GM23338 (cell line): ENCODE measurements at regions not wholly inside any gene's neighbourhood (a gene's known extent, or its start where the extent isn't known, plus 50 kb on each side); places are given as distances from the start of the nearest gene placed in this dataset.

Experiments
- ATAC-seq: fragments of 200-7000 bp; cut with Tn5 transposase; 3 replicates; pipeline ENCODE4 v1.9.1; 2020
- DNase-seq: peaks from one replicate; pipeline ENCODE4 v3.0.0-alpha.2; 2015; ENCODE audit warnings: low spot score
- H2AFZ ChIP-seq: fragments of 200-600 bp; sonication (generic); 2 replicates; pipeline ENCODE4 v1.8.0; 2016; ENCODE audit warnings: antibody characterized with exemption, mild to moderate bottlenecking, moderate library complexity
- H3F3A ChIP-seq: fragments of 200-600 bp; sonication (generic); replicated peaks from 2 replicates; pipeline ENCODE4 v1.8.0; 2017; ENCODE audit warnings: antibody characterized with exemption, mixed run types, low read depth
- H3K27ac ChIP-seq: fragments of 200-600 bp; sonication (generic); 2 replicates; pipeline ENCODE4 v1.6.1; 2016; ENCODE audit warnings: low read depth
- H3K27me3 ChIP-seq: fragments of 200-600 bp; sonication (generic); 2 replicates; pipeline ENCODE4 v1.8.0; 2016; ENCODE audit warnings: mild to moderate bottlenecking, mixed run types, moderate library complexity; ENCODE audit not compliant: insufficient read depth
- H3K36me3 ChIP-seq: fragments of 200-600 bp; sonication (generic); 2 replicates; pipeline ENCODE4 v1.8.0; 2016; ENCODE audit warnings: mild to moderate bottlenecking; ENCODE audit not compliant: insufficient read depth
- H3K4me1 ChIP-seq: fragments of 200-600 bp; sonication (generic); 2 replicates; pipeline ENCODE4 v1.8.0; 2016; ENCODE audit warnings: mild to moderate bottlenecking, moderate library complexity; ENCODE audit not compliant: insufficient read depth
- H3K4me2 ChIP-seq: fragments of 200-600 bp; sonication (generic); 2 replicates; pipeline ENCODE4 v1.7.1; 2017; ENCODE audit warnings: mixed run types
- H3K4me3 ChIP-seq: fragments of 200-600 bp; sonication (generic); 2 replicates; pipeline ENCODE4 v1.6.1; 2016; ENCODE audit warnings: mixed run types
- H3K79me2 ChIP-seq: fragments of 200-600 bp; sonication (generic); replicated peaks from 2 replicates; pipeline ENCODE4 v1.8.0; 2017; ENCODE audit warnings: mild to moderate bottlenecking; ENCODE audit not compliant: insufficient read depth
- H3K9me2 ChIP-seq: fragments of 200-600 bp; sonication (generic); 2 replicates; pipeline ENCODE4 v1.8.0; 2017; ENCODE audit not compliant: insufficient read depth
- H4K20me1 ChIP-seq: fragments of 200-600 bp; sonication (generic); replicated peaks from 2 replicates; pipeline ENCODE4 v1.8.0; 2017; ENCODE audit warnings: mild to moderate bottlenecking; ENCODE audit not compliant: insufficient read depth
- H3K27ac Mint-ChIP-seq: 2 replicates; pipeline ENCODE4 v1.8.0; 2020; ENCODE audit warnings: inconsistent platforms, mild to moderate bottlenecking, moderate library complexity, mixed read lengths
- H3K27me3 Mint-ChIP-seq: 3 replicates; pipeline ENCODE4 v1.8.0; 2022; ENCODE audit warnings: low read depth, mild to moderate bottlenecking, moderate library complexity, mixed read lengths, inconsistent platforms; ENCODE audit not compliant: insufficient read depth, poor library complexity
- H3K36me3 Mint-ChIP-seq: 3 replicates; pipeline ENCODE4 v1.8.0; 2021; ENCODE audit warnings: low read depth, mild to moderate bottlenecking, inconsistent platforms, moderate library complexity, mixed read lengths
- H3K4me1 Mint-ChIP-seq: 3 replicates; pipeline ENCODE4 v1.8.0; 2020; ENCODE audit warnings: mild to moderate bottlenecking, inconsistent platforms, mixed read lengths
- H3K4me3 Mint-ChIP-seq: 3 replicates; pipeline ENCODE4 v1.8.0; 2021; ENCODE audit warnings: moderate library complexity, mild to moderate bottlenecking, inconsistent platforms, mixed read lengths
- H3K9me3 Mint-ChIP-seq: 3 replicates; pipeline ENCODE4 v1.8.0; 2020; ENCODE audit warnings: moderate library complexity, mild to moderate bottlenecking, inconsistent platforms, mixed read lengths
- EZH2 ChIP-seq: fragments of 200-600 bp; sonication (generic); IDR thresholded peaks from one replicate; pipeline ENCODE4 v1.8.0; 2017; ENCODE audit warnings: antibody characterized with exemption, mild to moderate bottlenecking, low read depth; ENCODE audit not compliant: unreplicated experiment
- JUNB ChIP-seq: IDR thresholded peaks from one replicate; pipeline ENCODE4 v1.6.1; 2016; ENCODE audit warnings: antibody characterized with exemption; ENCODE audit not compliant: unreplicated experiment
- NANOG ChIP-seq: IDR thresholded peaks from 2 replicates; pipeline ENCODE4 v1.6.1; 2016; ENCODE audit warnings: antibody characterized with exemption, borderline replicate concordance
- POLR2AphosphoS5 ChIP-seq: IDR thresholded peaks from 2 replicates; pipeline ENCODE4 v1.6.1; 2016; ENCODE audit warnings: antibody characterized with exemption, low read depth
- STAT1 ChIP-seq: IDR thresholded peaks from one replicate; pipeline ENCODE4 v1.6.1; 2016; ENCODE audit warnings: antibody characterized with exemption; ENCODE audit not compliant: unreplicated experiment
- ZNF114 ChIP-seq: fragments of 250-450 bp; sonication (Bioruptor Pico); IDR thresholded peaks from 2 replicates; pipeline ENCODE4 v1.5.0; 2020; ENCODE audit warnings: mild to moderate bottlenecking, moderate library complexity
- ZNF331 ChIP-seq: fragments of 250-450 bp; sonication (Bioruptor Pico); IDR thresholded peaks from 2 replicates; pipeline ENCODE4 v1.5.0; 2020; ENCODE audit warnings: low read depth, mild to moderate bottlenecking, moderate library complexity
- TF ChIP-seq, protein P1 (sequence below): fragments of 250-450 bp; sonication (Bioruptor Pico); IDR thresholded peaks from 2 replicates; pipeline ENCODE4 v1.5.0; 2020; ENCODE audit warnings: mild to moderate bottlenecking, moderate library complexity
- TF ChIP-seq, protein P2 (sequence below), 2 experiments: fragments of 200-600 bp in 1 of 2; sonication (generic) in 1 of 2; conservative IDR thresholded peaks; 2 replicates each; pipeline versions ENCODE4 v1.5.1 to v1.6.1; 2016 to 2017; ENCODE audit warnings: antibody characterized with exemption in 2 of 2, low read depth in 2 of 2, mild to moderate bottlenecking in 2 of 2, moderate library complexity in 1 of 2

DNA sequence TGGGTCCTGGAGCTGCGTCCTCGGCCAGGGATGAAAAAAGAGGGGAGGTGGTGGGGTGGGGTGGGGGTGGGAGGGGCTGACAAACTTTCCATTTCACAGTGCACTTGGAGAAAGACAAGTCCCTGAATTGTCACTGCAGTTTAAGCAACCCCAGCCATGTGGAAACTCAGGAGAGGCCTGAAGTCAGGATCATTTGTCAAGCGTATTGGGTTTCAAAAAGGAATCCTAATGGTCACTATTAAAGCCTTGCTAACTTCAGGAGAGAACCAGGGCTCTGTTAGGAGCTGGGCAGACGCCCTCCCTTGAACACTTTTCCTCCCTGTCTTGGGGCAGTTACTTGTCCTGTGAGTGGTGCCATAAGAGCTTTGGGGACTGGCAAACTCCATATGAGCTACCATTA lies 159.9 kb downstream of the FNDC1 start:
- Mint-ChIP-seq H3K4me1 (no peaks in the 10 kb centered on the region), H3K36me3 (peaks cover 3% of the 10 kb centered on the region; the same call in 2 of the 3 replicates), H3K27ac (no peak overlapping the region; the same call in 1 of the 2 replicates), H3K9me3 (peaks cover 16% of the 10 kb centered on the region), H3K4me3 (no peak overlapping the region), H3K27me3 (peaks cover 10% of the 10 kb centered on the region)
- Histone ChIP-seq H3K4me3 (no peak overlapping the region), H2AFZ (no peak overlapping the region), H3K4me1 (no peaks in the 10 kb centered on the region), H3K27me3 (no peaks in the 10 kb centered on the region), H3K27ac (no peak overlapping the region), H3K36me3 (no peaks in the 10 kb centered on the region; the same call in 1 of the 2 replicates), H3F3A (no peaks in the 10 kb centered on the region), H3K9me2 (no peaks in the 10 kb centered on the region), H3K4me2 (no peak overlapping the region), H4K20me1 (no peaks in the 10 kb centered on the region), H3K79me2 (no peaks in the 10 kb centered on the region)
- DNase-seq, result no peak
- no peak for ATAC-seq
- no peak for TF ChIP-seq POLR2AphosphoS5
- no peak for TF ChIP-seq JUNB

- no peaks in the 10 kb centered on the region for H3K36me3 ChIP-seq
These were observed 158.9 kb downstream of the FNDC1 start for GRCh38 chr6:159328052-159328451.

GRCh38 chr6:159325476-159325875 lies 156.3 kb downstream of the FNDC1 start:
- peaks cover 12% of the 10 kb centered on the region; the same call in 1 of the 2 replicates for H3K9me2 ChIP-seq
- Mint-ChIP-seq H3K9me3 (no peaks in the 10 kb centered on the region), H3K27me3 (peaks cover 7% of the 10 kb centered on the region), H3K4me3 (no peak overlapping the region), H3K36me3 (no peaks in the 10 kb centered on the region), H3K27ac (no peak overlapping the region), H3K4me1 (no peaks in the 10 kb centered on the region)
- DNase-seq (no peak), ATAC-seq (no peak)
- H4K20me1 ChIP-seq, result no peaks in the 10 kb centered on the region
- no peak overlapping the region for H2AFZ ChIP-seq
- H3K4me2 ChIP-seq, result no peak overlapping the region
- H3F3A ChIP-seq, result no peaks in the 10 kb centered on the region
- no peaks in the 10 kb centered on the region for H3K4me1 ChIP-seq
- no peaks in the 10 kb centered on the region for H3K36me3 ChIP-seq
- no peaks in the 10 kb centered on the region for H3K27me3 ChIP-seq
- no peak overlapping the region for H3K27ac ChIP-seq
- no peak overlapping the region for H3K4me3 ChIP-seq
- H3K79me2 ChIP-seq, result no peaks in the 10 kb centered on the region
- TF ChIP-seq ZNF331 (CRISPR knock-in tag), result no peak
- TF ChIP-seq EZH2, result no peak
- TF ChIP-seq ZNF114 (CRISPR knock-in tag), result no peak
- TF ChIP-seq, protein P1, sequence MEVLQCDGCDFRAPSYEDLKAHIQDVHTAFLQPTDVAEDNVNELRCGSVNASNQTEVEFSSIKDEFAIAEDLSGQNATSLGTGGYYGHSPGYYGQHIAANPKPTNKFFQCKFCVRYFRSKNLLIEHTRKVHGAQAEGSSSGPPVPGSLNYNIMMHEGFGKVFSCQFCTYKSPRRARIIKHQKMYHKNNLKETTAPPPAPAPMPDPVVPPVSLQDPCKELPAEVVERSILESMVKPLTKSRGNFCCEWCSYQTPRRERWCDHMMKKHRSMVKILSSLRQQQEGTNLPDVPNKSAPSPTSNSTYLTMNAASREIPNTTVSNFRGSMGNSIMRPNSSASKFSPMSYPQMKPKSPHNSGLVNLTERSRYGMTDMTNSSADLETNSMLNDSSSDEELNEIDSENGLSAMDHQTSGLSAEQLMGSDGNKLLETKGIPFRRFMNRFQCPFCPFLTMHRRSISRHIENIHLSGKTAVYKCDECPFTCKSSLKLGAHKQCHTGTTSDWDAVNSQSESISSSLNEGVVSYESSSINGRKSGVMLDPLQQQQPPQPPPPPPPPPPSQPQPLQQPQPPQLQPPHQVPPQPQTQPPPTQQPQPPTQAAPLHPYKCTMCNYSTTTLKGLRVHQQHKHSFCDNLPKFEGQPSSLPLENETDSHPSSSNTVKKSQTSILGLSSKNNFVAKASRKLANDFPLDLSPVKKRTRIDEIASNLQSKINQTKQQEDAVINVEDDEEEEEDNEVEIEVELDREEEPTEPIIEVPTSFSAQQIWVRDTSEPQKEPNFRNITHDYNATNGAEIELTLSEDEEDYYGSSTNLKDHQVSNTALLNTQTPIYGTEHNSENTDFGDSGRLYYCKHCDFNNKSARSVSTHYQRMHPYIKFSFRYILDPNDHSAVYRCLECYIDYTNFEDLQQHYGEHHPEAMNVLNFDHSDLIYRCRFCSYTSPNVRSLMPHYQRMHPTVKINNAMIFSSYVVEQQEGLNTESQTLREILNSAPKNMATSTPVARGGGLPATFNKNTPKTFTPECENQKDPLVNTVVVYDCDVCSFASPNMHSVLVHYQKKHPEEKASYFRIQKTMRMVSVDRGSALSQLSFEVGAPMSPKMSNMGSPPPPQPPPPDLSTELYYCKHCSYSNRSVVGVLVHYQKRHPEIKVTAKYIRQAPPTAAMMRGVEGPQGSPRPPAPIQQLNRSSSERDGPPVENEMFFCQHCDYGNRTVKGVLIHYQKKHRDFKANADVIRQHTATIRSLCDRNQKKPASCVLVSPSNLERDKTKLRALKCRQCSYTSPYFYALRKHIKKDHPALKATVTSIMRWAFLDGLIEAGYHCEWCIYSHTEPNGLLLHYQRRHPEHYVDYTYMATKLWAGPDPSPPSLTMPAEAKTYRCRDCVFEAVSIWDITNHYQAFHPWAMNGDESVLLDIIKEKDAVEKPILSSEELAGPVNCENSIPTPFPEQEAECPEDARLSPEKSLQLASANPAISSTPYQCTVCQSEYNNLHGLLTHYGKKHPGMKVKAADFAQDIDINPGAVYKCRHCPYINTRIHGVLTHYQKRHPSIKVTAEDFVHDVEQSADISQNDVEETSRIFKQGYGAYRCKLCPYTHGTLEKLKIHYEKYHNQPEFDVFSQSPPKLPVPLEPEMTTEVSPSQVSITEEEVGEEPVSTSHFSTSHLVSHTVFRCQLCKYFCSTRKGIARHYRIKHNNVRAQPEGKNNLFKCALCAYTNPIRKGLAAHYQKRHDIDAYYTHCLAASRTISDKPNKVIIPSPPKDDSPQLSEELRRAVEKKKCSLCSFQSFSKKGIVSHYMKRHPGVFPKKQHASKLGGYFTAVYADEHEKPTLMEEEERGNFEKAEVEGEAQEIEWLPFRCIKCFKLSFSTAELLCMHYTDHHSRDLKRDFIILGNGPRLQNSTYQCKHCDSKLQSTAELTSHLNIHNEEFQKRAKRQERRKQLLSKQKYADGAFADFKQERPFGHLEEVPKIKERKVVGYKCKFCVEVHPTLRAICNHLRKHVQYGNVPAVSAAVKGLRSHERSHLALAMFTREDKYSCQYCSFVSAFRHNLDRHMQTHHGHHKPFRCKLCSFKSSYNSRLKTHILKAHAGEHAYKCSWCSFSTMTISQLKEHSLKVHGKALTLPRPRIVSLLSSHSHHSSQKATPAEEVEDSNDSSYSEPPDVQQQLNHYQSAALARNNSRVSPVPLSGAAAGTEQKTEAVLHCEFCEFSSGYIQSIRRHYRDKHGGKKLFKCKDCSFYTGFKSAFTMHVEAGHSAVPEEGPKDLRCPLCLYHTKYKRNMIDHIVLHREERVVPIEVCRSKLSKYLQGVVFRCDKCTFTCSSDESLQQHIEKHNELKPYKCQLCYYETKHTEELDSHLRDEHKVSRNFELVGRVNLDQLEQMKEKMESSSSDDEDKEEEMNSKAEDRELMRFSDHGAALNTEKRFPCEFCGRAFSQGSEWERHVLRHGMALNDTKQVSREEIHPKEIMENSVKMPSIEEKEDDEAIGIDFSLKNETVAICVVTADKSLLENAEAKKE, result no peak
- no peak for TF ChIP-seq STAT1
- TF ChIP-seq POLR2AphosphoS5, result no peak
- TF ChIP-seq, protein P2, sequence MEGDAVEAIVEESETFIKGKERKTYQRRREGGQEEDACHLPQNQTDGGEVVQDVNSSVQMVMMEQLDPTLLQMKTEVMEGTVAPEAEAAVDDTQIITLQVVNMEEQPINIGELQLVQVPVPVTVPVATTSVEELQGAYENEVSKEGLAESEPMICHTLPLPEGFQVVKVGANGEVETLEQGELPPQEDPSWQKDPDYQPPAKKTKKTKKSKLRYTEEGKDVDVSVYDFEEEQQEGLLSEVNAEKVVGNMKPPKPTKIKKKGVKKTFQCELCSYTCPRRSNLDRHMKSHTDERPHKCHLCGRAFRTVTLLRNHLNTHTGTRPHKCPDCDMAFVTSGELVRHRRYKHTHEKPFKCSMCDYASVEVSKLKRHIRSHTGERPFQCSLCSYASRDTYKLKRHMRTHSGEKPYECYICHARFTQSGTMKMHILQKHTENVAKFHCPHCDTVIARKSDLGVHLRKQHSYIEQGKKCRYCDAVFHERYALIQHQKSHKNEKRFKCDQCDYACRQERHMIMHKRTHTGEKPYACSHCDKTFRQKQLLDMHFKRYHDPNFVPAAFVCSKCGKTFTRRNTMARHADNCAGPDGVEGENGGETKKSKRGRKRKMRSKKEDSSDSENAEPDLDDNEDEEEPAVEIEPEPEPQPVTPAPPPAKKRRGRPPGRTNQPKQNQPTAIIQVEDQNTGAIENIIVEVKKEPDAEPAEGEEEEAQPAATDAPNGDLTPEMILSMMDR (conservative IDR thresholded peaks at IDR 0.05; ENCODE audit: low read depth in 2 of 2), result no peak

More at GRCh38 chr6:159328052-159328451, 158.9 kb downstream of the FNDC1 start:
- no peaks in the 10 kb centered on the region for H3K4me1 Mint-ChIP-seq
- H3K4me3 Mint-ChIP-seq, result no peak overlapping the region
- H3K27me3 Mint-ChIP-seq, result peaks cover 10% of the 10 kb centered on the region
- ATAC-seq (no peak), DNase-seq (no peak)
- peaks cover 7% of the 10 kb centered on the region for H3K9me3 Mint-ChIP-seq
- H3K4me2 ChIP-seq, result no peak overlapping the region
- H3K27ac Mint-ChIP-seq, result no peak overlapping the region
- H3F3A ChIP-seq, result no peaks in the 10 kb centered on the region
- H3K79me2 ChIP-seq, result no peaks in the 10 kb centered on the region
- no peaks in the 10 kb centered on the region for H3K4me1 ChIP-seq
- no peak overlapping the region for H2AFZ ChIP-seq
- TF ChIP-seq ZNF114 (CRISPR knock-in tag) (no peak), NANOG (no peak)
- H3K27me3 ChIP-seq, result no peaks in the 10 kb centered on the region
- H4K20me1 ChIP-seq, result no peaks in the 10 kb centered on the region
- no peak overlapping the region for H3K4me3 ChIP-seq
- H3K27ac ChIP-seq, result no peak overlapping the region
- peaks cover 7% of the 10 kb centered on the region; the same call in 1 of the 2 replicates for H3K9me2 ChIP-seq
- H3K36me3 Mint-ChIP-seq, result peaks cover 3% of the 10 kb centered on the region; the same call in 1 of the 3 replicates
